ENCODE measurements at regions not wholly inside any gene's neighbourhood (a gene's known extent, or its start where the extent isn't known, plus 50 kb on each side); places are given as distances from the start of the nearest gene placed in this dataset.

DNA sequence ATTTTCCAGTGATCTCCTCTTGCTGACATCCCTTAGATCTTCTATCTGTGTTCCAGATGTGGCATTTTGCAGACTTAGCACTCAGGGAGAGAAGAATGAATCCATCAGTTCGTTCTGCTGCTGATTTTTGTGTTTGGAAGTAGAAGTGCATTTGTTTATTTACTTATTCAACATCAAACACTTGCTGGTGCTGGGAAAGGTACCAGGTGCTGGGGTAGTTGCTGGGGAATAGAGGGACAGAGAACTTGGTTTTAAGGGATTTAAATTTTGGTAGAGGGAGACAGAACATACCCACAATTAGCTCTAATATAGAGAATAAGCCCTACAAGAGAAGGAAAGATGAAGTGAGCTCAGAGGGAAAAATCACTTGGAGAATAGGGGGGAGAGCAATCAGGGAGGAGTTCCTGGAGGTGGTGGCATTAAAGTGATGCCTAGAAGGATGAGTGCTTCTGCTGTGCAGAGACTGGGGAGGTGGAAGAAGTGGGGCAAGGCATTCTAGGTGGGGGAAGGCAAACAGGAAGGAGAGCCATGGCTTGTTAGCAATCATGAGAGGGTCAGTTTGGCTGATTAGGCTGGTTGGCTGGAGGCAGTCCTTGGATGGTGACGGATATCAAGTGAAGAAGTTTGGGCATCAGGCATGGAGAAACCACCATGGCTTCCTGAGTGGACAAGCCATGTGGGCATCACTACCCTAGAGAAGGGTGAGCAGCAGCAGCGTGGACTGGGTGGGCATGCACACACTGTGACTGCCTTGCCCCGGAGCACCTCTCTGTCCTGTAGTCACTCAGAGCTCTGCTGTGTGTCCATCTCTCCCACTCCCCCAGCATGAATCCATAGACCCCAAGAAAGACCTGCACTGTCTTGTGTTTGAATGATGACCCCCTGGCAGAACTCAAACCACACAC is 197.3 kb downstream of the OPA1 start:
- TF ChIP-seq ZNF146 (tag by site-specific recombination; IDR thresholded peaks at IDR 0.05) (no peak), ZNF184 (tag by site-specific recombination; IDR thresholded peaks at IDR 0.05) (no peak), REPIN1 (tag by site-specific recombination; IDR thresholded peaks at IDR 0.05; ENCODE audit: low read depth) (no peak), MEIS1 (CRISPR knock-in tag; IDR thresholded peaks at IDR 0.05; ENCODE audit: borderline replicate concordance) (no peak), ZNF423 (tag by site-specific recombination; IDR thresholded peaks at IDR 0.05) (no peak), ZNF366 (tag by site-specific recombination; conservative IDR thresholded peaks at IDR 0.05) (no peak), SETDB1 (IDR thresholded peaks at IDR 0.05; ENCODE audit: insufficient read length, low read length) (no peak), ZNF670 (tag by site-specific recombination; IDR thresholded peaks at IDR 0.05; ENCODE audit: low read depth) (no peak), SP2 (tag by site-specific recombination; IDR thresholded peaks at IDR 0.05) (no peak), ZNF266 (tag by site-specific recombination; IDR thresholded peaks at IDR 0.05; ENCODE audit: low read depth) (no peak), ZNF677 (tag by site-specific recombination; IDR thresholded peaks at IDR 0.05) (no peak)
- TF ChIP-seq, protein P1, sequence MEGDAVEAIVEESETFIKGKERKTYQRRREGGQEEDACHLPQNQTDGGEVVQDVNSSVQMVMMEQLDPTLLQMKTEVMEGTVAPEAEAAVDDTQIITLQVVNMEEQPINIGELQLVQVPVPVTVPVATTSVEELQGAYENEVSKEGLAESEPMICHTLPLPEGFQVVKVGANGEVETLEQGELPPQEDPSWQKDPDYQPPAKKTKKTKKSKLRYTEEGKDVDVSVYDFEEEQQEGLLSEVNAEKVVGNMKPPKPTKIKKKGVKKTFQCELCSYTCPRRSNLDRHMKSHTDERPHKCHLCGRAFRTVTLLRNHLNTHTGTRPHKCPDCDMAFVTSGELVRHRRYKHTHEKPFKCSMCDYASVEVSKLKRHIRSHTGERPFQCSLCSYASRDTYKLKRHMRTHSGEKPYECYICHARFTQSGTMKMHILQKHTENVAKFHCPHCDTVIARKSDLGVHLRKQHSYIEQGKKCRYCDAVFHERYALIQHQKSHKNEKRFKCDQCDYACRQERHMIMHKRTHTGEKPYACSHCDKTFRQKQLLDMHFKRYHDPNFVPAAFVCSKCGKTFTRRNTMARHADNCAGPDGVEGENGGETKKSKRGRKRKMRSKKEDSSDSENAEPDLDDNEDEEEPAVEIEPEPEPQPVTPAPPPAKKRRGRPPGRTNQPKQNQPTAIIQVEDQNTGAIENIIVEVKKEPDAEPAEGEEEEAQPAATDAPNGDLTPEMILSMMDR (tag by site-specific recombination; IDR thresholded peaks at IDR 0.05), result no peak
- TF ChIP-seq, protein P2, sequence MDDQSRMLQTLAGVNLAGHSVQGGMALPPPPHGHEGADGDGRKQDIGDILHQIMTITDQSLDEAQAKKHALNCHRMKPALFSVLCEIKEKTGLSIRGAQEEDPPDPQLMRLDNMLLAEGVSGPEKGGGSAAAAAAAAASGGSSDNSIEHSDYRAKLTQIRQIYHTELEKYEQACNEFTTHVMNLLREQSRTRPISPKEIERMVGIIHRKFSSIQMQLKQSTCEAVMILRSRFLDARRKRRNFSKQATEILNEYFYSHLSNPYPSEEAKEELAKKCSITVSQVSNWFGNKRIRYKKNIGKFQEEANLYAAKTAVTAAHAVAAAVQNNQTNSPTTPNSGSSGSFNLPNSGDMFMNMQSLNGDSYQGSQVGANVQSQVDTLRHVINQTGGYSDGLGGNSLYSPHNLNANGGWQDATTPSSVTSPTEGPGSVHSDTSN (CRISPR knock-in tag; IDR thresholded peaks at IDR 0.05), result no peak

All from HEK293 (cell line).